ENCODE measurements at regions not wholly inside any gene's neighbourhood (a gene's known extent, or its start where the extent isn't known, plus 50 kb on each side); places are given as distances from the start of the nearest gene placed in this dataset.

- peak; percentile 57 for TF ChIP-seq SKIL (IDR thresholded peaks at IDR 0.05; ENCODE audit: low read depth, poor library complexity, severe bottlenecking)
- no peak for TF ChIP-seq HSF1 (IDR thresholded peaks at IDR 0.05; ENCODE audit: low read depth, low read length)
- no peak for TF ChIP-seq BCL3 (IDR thresholded peaks at IDR 0.05; ENCODE audit: borderline replicate concordance, insufficient read depth, low read depth, low read length, poor library complexity, severe bottlenecking)
- TF ChIP-seq FOXK2 (IDR thresholded peaks at IDR 0.05), result no peak
- no peak for TF ChIP-seq SREBF2 (IDR thresholded peaks at IDR 0.05; ENCODE audit: low read length)
- TF ChIP-seq ATF3 (IDR thresholded peaks at IDR 0.05; ENCODE audit: borderline replicate concordance, extremely low read depth, low read depth, low read length), result no peak
- TF ChIP-seq POLR2AphosphoS5 (IDR thresholded peaks at IDR 0.05; ENCODE audit: low read length), result peak; percentile 59; the same call in 1 of the 2 replicates
- TF ChIP-seq TCF3 (IDR thresholded peaks at IDR 0.05; ENCODE audit: borderline replicate concordance, insufficient read depth, low read depth, low read length), result no peak
- TF ChIP-seq BHLHE40 (IDR thresholded peaks at IDR 0.05; ENCODE audit: borderline replicate concordance in 1 of 2, low read depth in 2 of 2, low read length in 1 of 2), result no peak
- no peak for TF ChIP-seq CTCF (IDR thresholded peaks at IDR 0.05 in 2 of 3, conservative IDR thresholded peaks at IDR 0.05 in 1 of 3; ENCODE audit: control insufficient read depth in 2 of 3, extremely low read depth in 1 of 3, insufficient read depth in 1 of 3, low read depth in 3 of 3, low read length in 3 of 3)
- TF ChIP-seq CBFB (IDR thresholded peaks at IDR 0.05; ENCODE audit: low read depth), result no peak
Observed at GRCh38 chr5:116764941-116765340, 190.3 kb upstream of the SEMA6A start (continued).

Data from GM12878 (cell line).